K562 (cell line): ENCODE measurements at regions not wholly inside any gene's neighbourhood (a gene's known extent, or its start where the extent isn't known, plus 50 kb on each side); places are given as distances from the start of the nearest gene placed in this dataset.

Experiments
- ATAC-seq: fragments of 200-7000 bp; cut with Tn5 transposase; 3 replicates; pipeline ENCODE4 v1.9.1; 2020; ENCODE audit warnings: moderate library complexity
- BruUV-seq: library from RNA; stranded (reverse); fragments of 400-500 nt; replicated peaks from 2 replicates; lab custom pipeline; 2021; lab: Mats Ljungman, UMichigan
- CTCF ChIA-PET: fragments of 300-600 bp; formaldehyde crosslinking; extraction: SDS; loops from one replicate; lab custom pipeline; 2021; ENCODE audit warnings: low intra/inter-chr PET ratio; lab: Yijun Ruan, JAX
- POLR2A ChIA-PET: fragments of 300-600, 350-650 bp; sonication (Branson Sonifier 250); formaldehyde crosslinking; extraction: SDS; loops from one replicate; lab custom pipeline; 2021; ENCODE audit warnings: antibody characterized with exemption, inconsistent platforms; lab: Yijun Ruan, JAX
- DNase-seq, 4 experiments: peaks; one replicate each; pipeline versions ENCODE4 v3.0.0 to v3.0.0-alpha.2; 2011 to 2018; ENCODE audit warnings: low spot score in 3 of 4, mixed read lengths in 3 of 4; ENCODE audit errors: extremely low read depth in 1 of 4
- FAIRE-seq: peaks from 2 replicates; lab custom pipeline; 2011; peaks lifted over from hg19 to GRCh38; lab: Jason Lieb, UNC
- H2AFZ ChIP-seq: 2 replicates; pipeline ENCODE4 v1.6.0; 2011; ENCODE audit warnings: low read depth, low read length, control low read depth, inconsistent platforms
- H3K27ac ChIP-seq: fragments of 200-600 bp; 3 replicates; pipeline ENCODE4 v1.8.0; 2011; ENCODE audit warnings: low read depth, mild to moderate bottlenecking, control low read depth, inconsistent platforms, low read length, moderate library complexity, mixed read lengths; ENCODE audit errors: extremely low read depth
- H3K27me3 ChIP-seq, 2 experiments: fragments of 300-600 bp in 1 of 2; 2 replicates in 1 of 2; 3 replicates in 1 of 2; pipeline versions ENCODE4 v1.6.0 to v1.8.0; 2011; ENCODE audit warnings: inconsistent platforms in 2 of 2, low read length in 2 of 2, mild to moderate bottlenecking in 1 of 2, mixed read lengths in 1 of 2, moderate library complexity in 1 of 2; ENCODE audit not compliant: control insufficient read depth in 2 of 2, insufficient read depth in 2 of 2
- H3K36me3 ChIP-seq: fragments of 300-600 bp; 3 replicates; pipeline ENCODE4 v1.8.0; 2011; ENCODE audit warnings: mild to moderate bottlenecking, low read length, inconsistent platforms; ENCODE audit not compliant: control insufficient read depth, insufficient read depth
- H3K4me1 ChIP-seq, 2 experiments: fragments of 200-600 bp in 1 of 2; replicated peaks in 1 of 2; 2 replicates in 1 of 2; 3 replicates in 1 of 2; pipeline versions ENCODE4 v1.5.1 to v1.8.0; 2011; ENCODE audit warnings: inconsistent platforms in 2 of 2, low read length in 2 of 2, mild to moderate bottlenecking in 1 of 2, mixed read lengths in 1 of 2, moderate library complexity in 1 of 2; ENCODE audit not compliant: control insufficient read depth in 2 of 2, insufficient read depth in 2 of 2
- H3K4me2 ChIP-seq: 2 replicates; pipeline ENCODE4 v1.6.1; 2011; ENCODE audit warnings: low read length, control low read depth, inconsistent platforms, mixed read lengths; ENCODE audit not compliant: insufficient read depth
- H3K4me3 ChIP-seq: fragments of 200-600 bp; sonication (generic), shearing (Covaris generic); 2 replicates; pipeline ENCODE4 v1.5.1; 2016; ENCODE audit warnings: control low read depth, inconsistent platforms
- H3K79me2 ChIP-seq: fragments of 200-600 bp; 3 replicates; pipeline ENCODE4 v1.8.0; 2011; ENCODE audit warnings: low read length, inconsistent platforms; ENCODE audit not compliant: control insufficient read depth, insufficient read depth
- H3K9ac ChIP-seq, 2 experiments: 2 replicates each; pipeline versions ENCODE4 v1.6.0 to v1.6.1; 2011; ENCODE audit warnings: low read depth in 2 of 2, low read length in 2 of 2, control low read depth in 1 of 2, inconsistent platforms in 1 of 2, mild to moderate bottlenecking in 1 of 2, mixed read lengths in 1 of 2; ENCODE audit not compliant: insufficient read depth in 1 of 2
- H3K9me1 ChIP-seq: one replicate; pipeline ENCODE4 v1.6.0; 2011; ENCODE audit warnings: inconsistent platforms, mild to moderate bottlenecking, low read length, moderate library complexity; ENCODE audit not compliant: control insufficient read depth, insufficient read depth
- H3K9me3 ChIP-seq: replicated peaks from 2 replicates; pipeline ENCODE4 v1.5.1; 2011; ENCODE audit warnings: low read depth, low read length, inconsistent platforms; ENCODE audit not compliant: control insufficient read depth, insufficient read depth
- H4K20me1 ChIP-seq: replicated peaks from 2 replicates; pipeline ENCODE4 v1.6.1; 2011; ENCODE audit warnings: low read length, inconsistent platforms, mixed read lengths; ENCODE audit not compliant: control insufficient read depth, insufficient read depth
- EZH2 ChIP-seq: IDR thresholded peaks from 2 replicates; pipeline ENCODE4 v1.6.1; 2012; ENCODE audit warnings: low read depth, mild to moderate bottlenecking, inconsistent platforms, low read length, borderline replicate concordance
- HMBOX1 ChIP-seq: sonication (generic); IDR thresholded peaks from 2 replicates; pipeline ENCODE4 v1.6.1; 2016
- JUND ChIP-seq, 2 experiments: IDR thresholded peaks; 2 replicates in 1 of 2; 3 replicates in 1 of 2; pipeline ENCODE4 v1.6.1; 2011; ENCODE audit warnings: borderline replicate concordance in 2 of 2, low read depth in 2 of 2, low read length in 2 of 2, improper control_type of control experiment in 1 of 2, missing biosample characterization in 1 of 2, missing genetic modification characterization in 1 of 2, missing genetic modification reagents in 1 of 2
- MCM3 ChIP-seq: fragments of 450-650 bp; IDR thresholded peaks from 2 replicates; pipeline ENCODE4 v1.6.1; 2016
- PRPF4 ChIP-seq: fragments of 200-400 bp; formaldehyde crosslinking; IDR thresholded peaks from one replicate; pipeline ENCODE4 v1.6.1; 2017; ENCODE audit warnings: low read length, low read depth, mild to moderate bottlenecking; ENCODE audit not compliant: insufficient read depth, poor library complexity, severe bottlenecking
- RBFOX2 ChIP-seq: fragments of 200-400 bp; formaldehyde crosslinking; IDR thresholded peaks from 2 replicates; pipeline ENCODE4 v1.6.1; 2017; ENCODE audit warnings: low read depth, mild to moderate bottlenecking, low read length, moderate library complexity
- RBM14 ChIP-seq: fragments of 200-400 bp; formaldehyde crosslinking; IDR thresholded peaks from 2 replicates; pipeline ENCODE4 v1.6.1; 2018; ENCODE audit warnings: low read depth, mild to moderate bottlenecking, low read length, moderate library complexity, borderline replicate concordance; ENCODE audit not compliant: insufficient read depth
- TAF7 ChIP-seq: fragments of 450-650 bp; IDR thresholded peaks from 2 replicates; pipeline ENCODE4 v1.6.1; 2016; ENCODE audit warnings: missing genetic modification characterization, missing compliant biosample characterization
- ZNF121 ChIP-seq: sonication (generic); formaldehyde crosslinking; conservative IDR thresholded peaks from 2 replicates; pipeline ENCODE4 v1.8.0; 2022; ENCODE audit warnings: missing genetic modification reagents
- ZNF717 ChIP-seq: fragments of 250-450 bp; sonication (Bioruptor Pico); IDR thresholded peaks from 2 replicates; pipeline ENCODE4 v1.5.0; 2021
- WGBS: fragments of 100-300 bp; shearing (Covaris generic); methylation state at CpG from one replicate; pipeline ENCODE4 v1.1.6; 2016; ENCODE audit warnings: low coverage, mixed read lengths; ENCODE audit not compliant: insufficient coverage; ENCODE audit errors: missing lambda C conversion rate; 5-methylcytosine and 5-hydroxymethylcytosine counted together
- in situ Hi-C: fragments of 300-500 bp; cut with MboI; formaldehyde crosslinking; loops from 4 replicates; pipeline ENCODE4 v1.15.0; 2018; ENCODE audit warnings: inconsistent platforms, mixed read lengths
- intact Hi-C: fragments of 100-400 bp; cut with micrococcal nuclease; formaldehyde crosslinking; loops from 2 replicates; pipeline ENCODE4 v1.14.2; 2022
- TF ChIP-seq, protein P1 (sequence below): fragments of 450-650 bp; IDR thresholded peaks from one replicate; pipeline ENCODE4 v1.6.1; 2018; ENCODE audit warnings: mild to moderate bottlenecking, moderate library complexity; ENCODE audit not compliant: partially characterized antibody
- TF ChIP-seq, protein P2 (sequence below): fragments of 450-650 bp; IDR thresholded peaks from 2 replicates; pipeline ENCODE4 v1.7.0; 2016; ENCODE audit warnings: borderline replicate concordance

GRCh38 chr3:144039661-144040060, 68.0 kb downstream of the DIPK2A start:
- Histone ChIP-seq H3K4me1 (no peaks in the 10 kb centered on the region), H3K4me3 (no peak overlapping the region), H3K9me1 (no peaks in the 10 kb centered on the region), H3K9ac (no peak overlapping the region), H3K4me2 (no peak overlapping the region), H3K36me3 (no peaks in the 10 kb centered on the region), H2AFZ (no peak overlapping the region), H3K27me3 (no peaks in the 10 kb centered on the region), H3K9me3 (no peaks in the 10 kb centered on the region), H4K20me1 (no peaks in the 10 kb centered on the region), H3K27ac (no peak overlapping the region), H3K79me2 (no peaks in the 10 kb centered on the region)
- in situ Hi-C loops: no loop called here
- intact Hi-C loops: no loop called here
- ChIA-PET POLR2A (interaction anchor here (1.0 to 1.2 kb wide), 2 partner anchors 8 to 68 kb away, joined by 3 read pairs; partner anchors contain the start of gene DIPK2A), CTCF (no interaction called here)
- no TSS peak for BruUV-seq
- DNase-seq (no peak), ATAC-seq (no peak), FAIRE-seq (no peak)
- peak; percentile 20; the same call in 1 of the 2 replicates for TF ChIP-seq JUND (IDR thresholded peaks at IDR 0.05; ENCODE audit: borderline replicate concordance, low read depth, low read length)
- no peak for TF ChIP-seq JUND (tag; IDR thresholded peaks at IDR 0.05; ENCODE audit: borderline replicate concordance, low read depth, low read length)
- TF ChIP-seq ZNF121 (CRISPR knock-in tag): no peak
- peak; percentile 59 for TF ChIP-seq HMBOX1
- TF ChIP-seq RBM14: no peak

GRCh38 chr3:144041960-144042556, 70.4 kb downstream of the DIPK2A start:
- Histone ChIP-seq H3K27ac (no peak overlapping the region), H3K9me1 (no peaks in the 10 kb centered on the region), H3K4me2 (no peak overlapping the region), H3K9ac (no peak overlapping the region), H3K9me3 (no peaks in the 10 kb centered on the region), H3K27me3 (no peaks in the 10 kb centered on the region), H4K20me1 (no peaks in the 10 kb centered on the region), H3K4me1 (no peaks in the 10 kb centered on the region), H3K79me2 (no peaks in the 10 kb centered on the region), H2AFZ (no peak overlapping the region), H3K4me3 (no peak overlapping the region), H3K36me3 (no peaks in the 10 kb centered on the region)
- BruUV-seq: no TSS peak
- intact Hi-C loops (no loop called here), in situ Hi-C loops (no loop called here)
- DNase-seq (no peak), FAIRE-seq (no peak), ATAC-seq (no peak)
- ChIA-PET CTCF (no interaction called here), POLR2A (no interaction called here)
- WGBS: 0% methylated on average over 1 of the region's 1 CpG
- TF ChIP-seq EZH2 (no peak), MCM3 (no peak), TAF7 (tag) (no peak), RBFOX2 (no peak), PRPF4 (no peak), ZNF717 (no peak)
- TF ChIP-seq, protein P1, sequence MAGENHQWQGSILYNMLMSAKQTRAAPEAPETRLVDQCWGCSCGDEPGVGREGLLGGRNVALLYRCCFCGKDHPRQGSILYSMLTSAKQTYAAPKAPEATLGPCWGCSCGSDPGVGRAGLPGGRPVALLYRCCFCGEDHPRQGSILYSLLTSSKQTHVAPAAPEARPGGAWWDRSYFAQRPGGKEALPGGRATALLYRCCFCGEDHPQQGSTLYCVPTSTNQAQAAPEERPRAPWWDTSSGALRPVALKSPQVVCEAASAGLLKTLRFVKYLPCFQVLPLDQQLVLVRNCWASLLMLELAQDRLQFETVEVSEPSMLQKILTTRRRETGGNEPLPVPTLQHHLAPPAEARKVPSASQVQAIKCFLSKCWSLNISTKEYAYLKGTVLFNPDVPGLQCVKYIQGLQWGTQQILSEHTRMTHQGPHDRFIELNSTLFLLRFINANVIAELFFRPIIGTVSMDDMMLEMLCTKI: no peak
- TF ChIP-seq, protein P2, sequence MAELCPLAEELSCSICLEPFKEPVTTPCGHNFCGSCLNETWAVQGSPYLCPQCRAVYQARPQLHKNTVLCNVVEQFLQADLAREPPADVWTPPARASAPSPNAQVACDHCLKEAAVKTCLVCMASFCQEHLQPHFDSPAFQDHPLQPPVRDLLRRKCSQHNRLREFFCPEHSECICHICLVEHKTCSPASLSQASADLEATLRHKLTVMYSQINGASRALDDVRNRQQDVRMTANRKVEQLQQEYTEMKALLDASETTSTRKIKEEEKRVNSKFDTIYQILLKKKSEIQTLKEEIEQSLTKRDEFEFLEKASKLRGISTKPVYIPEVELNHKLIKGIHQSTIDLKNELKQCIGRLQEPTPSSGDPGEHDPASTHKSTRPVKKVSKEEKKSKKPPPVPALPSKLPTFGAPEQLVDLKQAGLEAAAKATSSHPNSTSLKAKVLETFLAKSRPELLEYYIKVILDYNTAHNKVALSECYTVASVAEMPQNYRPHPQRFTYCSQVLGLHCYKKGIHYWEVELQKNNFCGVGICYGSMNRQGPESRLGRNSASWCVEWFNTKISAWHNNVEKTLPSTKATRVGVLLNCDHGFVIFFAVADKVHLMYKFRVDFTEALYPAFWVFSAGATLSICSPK: no peak
